Testis (tissue), 2 donors: ENCODE measurements at regions not wholly inside any gene's neighbourhood (a gene's known extent, or its start where the extent isn't known, plus 50 kb on each side); places are given as distances from the start of the nearest gene placed in this dataset.

ENCODE experiments used
- DNase-seq: peaks from one replicate; pipeline ENCODE4 v3.0.0-alpha.2; 2019
- H3K27ac ChIP-seq, 2 donors: fragments of 200-600 bp; sonication (generic); one replicate each; pipeline ENCODE4 v1.5.1; 2019
- H3K27me3 ChIP-seq: fragments of 200-600 bp; sonication (generic); one replicate; pipeline ENCODE4 v1.5.1; 2019
- H3K36me3 ChIP-seq: fragments of 200-600 bp; sonication (generic); one replicate; pipeline ENCODE4 v1.5.1; 2017; ENCODE audit warnings: low read depth; ENCODE audit errors: missing control alignments
- H3K4me1 ChIP-seq: fragments of 200-600 bp; sonication (generic); one replicate; pipeline ENCODE4 v1.5.1; 2019
- H3K4me3 ChIP-seq, 2 donors: fragments of 200-600 bp; sonication (generic); one replicate each; pipeline ENCODE4 v1.5.1; 2017 to 2019
- H3K9me3 ChIP-seq: fragments of 200-600 bp; sonication (generic); one replicate; pipeline ENCODE4 v1.5.1; 2017
- POLR2A ChIP-seq: fragments of 450-650 bp; IDR thresholded peaks from one replicate; pipeline ENCODE4 v1.6.1; 2017; ENCODE audit warnings: antibody characterized with exemption, mild to moderate bottlenecking, moderate library complexity
- WGBS, 2 donors: methylation state at CpG; one replicate each; pipeline ENCODE4 v1.1.5; 2018; 5-methylcytosine and 5-hydroxymethylcytosine counted together
- intact Hi-C: fragments of 100-400 bp; cut with DNase I; formaldehyde crosslinking; loops from one replicate; pipeline ENCODE4 v1.15.1; 2023; ENCODE audit warnings: low total_unique reads
- TF ChIP-seq, protein P1 (sequence below), 3 experiments: fragments of 450-650 bp in 2 of 3; fragments of 200-600 bp in 1 of 3; sonication (generic) in 1 of 3; IDR thresholded peaks; one replicate each; pipeline ENCODE4 v1.5.1; 2016 to 2019; ENCODE audit warnings: antibody characterized with exemption in 3 of 3, mild to moderate bottlenecking in 2 of 3, moderate library complexity in 1 of 3

DNA sequence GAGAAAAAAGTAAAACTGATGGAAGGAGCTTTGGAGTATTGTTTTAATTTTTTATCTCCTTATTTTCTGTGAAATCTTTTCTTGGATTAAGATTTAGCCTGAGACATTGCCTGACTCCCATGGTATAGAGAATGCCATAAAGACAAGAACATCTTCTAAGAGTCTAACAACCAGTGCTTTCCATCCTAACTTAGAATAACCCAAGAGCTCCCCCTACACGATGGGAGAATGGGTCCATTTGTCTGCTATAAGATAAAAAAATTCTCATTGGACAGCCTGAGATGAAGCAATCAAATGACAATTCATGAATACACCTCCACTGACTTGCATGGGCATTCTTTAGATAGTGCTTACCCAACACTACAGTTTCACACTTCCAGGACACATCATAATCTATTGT, 478.1 kb downstream of the TTLL7 start:
- Histone ChIP-seq H3K27me3 (no peaks in the 10 kb centered on the region), H3K4me1 (no peaks in the 10 kb centered on the region), H3K27ac (no peak overlapping the region), H3K4me3 (no peak overlapping the region), H3K9me3 (no peaks in the 10 kb centered on the region), H3K36me3 (no peaks in the 10 kb centered on the region)
- no peak for TF ChIP-seq POLR2A
- TF ChIP-seq, protein P1, sequence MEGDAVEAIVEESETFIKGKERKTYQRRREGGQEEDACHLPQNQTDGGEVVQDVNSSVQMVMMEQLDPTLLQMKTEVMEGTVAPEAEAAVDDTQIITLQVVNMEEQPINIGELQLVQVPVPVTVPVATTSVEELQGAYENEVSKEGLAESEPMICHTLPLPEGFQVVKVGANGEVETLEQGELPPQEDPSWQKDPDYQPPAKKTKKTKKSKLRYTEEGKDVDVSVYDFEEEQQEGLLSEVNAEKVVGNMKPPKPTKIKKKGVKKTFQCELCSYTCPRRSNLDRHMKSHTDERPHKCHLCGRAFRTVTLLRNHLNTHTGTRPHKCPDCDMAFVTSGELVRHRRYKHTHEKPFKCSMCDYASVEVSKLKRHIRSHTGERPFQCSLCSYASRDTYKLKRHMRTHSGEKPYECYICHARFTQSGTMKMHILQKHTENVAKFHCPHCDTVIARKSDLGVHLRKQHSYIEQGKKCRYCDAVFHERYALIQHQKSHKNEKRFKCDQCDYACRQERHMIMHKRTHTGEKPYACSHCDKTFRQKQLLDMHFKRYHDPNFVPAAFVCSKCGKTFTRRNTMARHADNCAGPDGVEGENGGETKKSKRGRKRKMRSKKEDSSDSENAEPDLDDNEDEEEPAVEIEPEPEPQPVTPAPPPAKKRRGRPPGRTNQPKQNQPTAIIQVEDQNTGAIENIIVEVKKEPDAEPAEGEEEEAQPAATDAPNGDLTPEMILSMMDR (IDR thresholded peaks at IDR 0.05): no peak
- WGBS, 2 donors: 39 to 50% methylated on average over 1 of the region's 1 CpG
- no peak for DNase-seq
- intact Hi-C loops: no loop called here

DNA sequence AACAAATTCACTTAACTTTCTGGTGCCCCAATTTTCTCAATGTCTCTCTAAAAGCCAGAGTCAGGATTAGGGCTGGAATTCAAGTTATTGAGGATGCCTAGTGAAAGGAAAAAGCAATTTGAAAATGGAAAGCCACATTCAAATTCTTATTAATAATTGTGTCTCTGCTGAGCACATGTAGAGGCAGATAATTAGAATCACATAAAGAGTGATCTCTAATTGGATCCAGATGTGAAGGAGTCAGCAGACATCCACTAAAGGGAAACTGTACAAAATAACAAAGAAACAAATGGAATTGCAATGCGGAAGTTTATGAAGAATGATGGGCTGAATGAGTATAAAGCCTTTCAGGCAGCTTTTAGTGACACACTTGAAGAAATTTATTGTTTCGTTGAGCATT, 482.6 kb downstream of the TTLL7 start:
- Histone ChIP-seq H3K4me1 (no peaks in the 10 kb centered on the region), H3K4me3 (no peak overlapping the region), H3K27ac (no peak overlapping the region), H3K27me3 (no peaks in the 10 kb centered on the region), H3K9me3 (no peaks in the 10 kb centered on the region), H3K36me3 (no peaks in the 10 kb centered on the region)
- TF ChIP-seq, protein P1 (IDR thresholded peaks at IDR 0.05): no peak
- no peak for TF ChIP-seq POLR2A
- 58 to 63% methylated on average over 2 of the region's 2 CpGs for WGBS, 2 donors
- intact Hi-C loops: no loop called here
- no peak for DNase-seq

DNA sequence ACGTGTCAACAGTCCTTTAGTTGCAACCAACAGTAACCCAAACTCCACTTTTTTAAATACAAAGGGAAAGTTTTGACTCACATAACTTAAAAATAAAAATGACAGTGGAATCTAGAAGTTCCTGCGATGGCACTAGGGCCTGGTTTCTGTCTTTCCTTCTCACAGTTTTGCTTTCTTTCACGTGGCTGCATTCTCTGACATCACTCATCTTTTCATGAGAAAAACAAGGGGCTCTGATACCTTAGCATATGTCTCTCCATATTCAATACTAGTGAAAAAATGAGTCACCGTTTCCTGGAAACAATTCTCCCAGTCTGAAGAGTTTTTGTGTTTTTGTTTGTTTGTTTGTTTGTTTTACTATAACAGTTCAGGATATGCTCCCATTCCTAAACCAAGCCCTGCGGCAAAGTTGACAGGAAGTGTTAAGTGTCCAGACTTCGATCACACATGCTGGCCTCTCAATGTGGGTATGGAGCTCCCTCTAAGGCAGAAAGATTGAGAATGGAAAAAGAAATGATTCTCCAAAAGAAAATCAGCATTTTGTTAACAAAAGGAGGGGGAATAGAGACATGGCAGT, 483.3 kb downstream of the TTLL7 start:
- Histone ChIP-seq H3K4me1 (no peaks in the 10 kb centered on the region), H3K4me3 (no peak overlapping the region), H3K36me3 (no peaks in the 10 kb centered on the region), H3K9me3 (no peaks in the 10 kb centered on the region), H3K27ac (no peak overlapping the region), H3K27me3 (no peaks in the 10 kb centered on the region)
- intact Hi-C loops: no loop called here
- TF ChIP-seq, protein P1 (IDR thresholded peaks at IDR 0.05): no peak
- no peak for TF ChIP-seq POLR2A
- 82 to 86% methylated on average over 6 of the region's 6 CpGs for WGBS, 2 donors
- no peak for DNase-seq

DNA sequence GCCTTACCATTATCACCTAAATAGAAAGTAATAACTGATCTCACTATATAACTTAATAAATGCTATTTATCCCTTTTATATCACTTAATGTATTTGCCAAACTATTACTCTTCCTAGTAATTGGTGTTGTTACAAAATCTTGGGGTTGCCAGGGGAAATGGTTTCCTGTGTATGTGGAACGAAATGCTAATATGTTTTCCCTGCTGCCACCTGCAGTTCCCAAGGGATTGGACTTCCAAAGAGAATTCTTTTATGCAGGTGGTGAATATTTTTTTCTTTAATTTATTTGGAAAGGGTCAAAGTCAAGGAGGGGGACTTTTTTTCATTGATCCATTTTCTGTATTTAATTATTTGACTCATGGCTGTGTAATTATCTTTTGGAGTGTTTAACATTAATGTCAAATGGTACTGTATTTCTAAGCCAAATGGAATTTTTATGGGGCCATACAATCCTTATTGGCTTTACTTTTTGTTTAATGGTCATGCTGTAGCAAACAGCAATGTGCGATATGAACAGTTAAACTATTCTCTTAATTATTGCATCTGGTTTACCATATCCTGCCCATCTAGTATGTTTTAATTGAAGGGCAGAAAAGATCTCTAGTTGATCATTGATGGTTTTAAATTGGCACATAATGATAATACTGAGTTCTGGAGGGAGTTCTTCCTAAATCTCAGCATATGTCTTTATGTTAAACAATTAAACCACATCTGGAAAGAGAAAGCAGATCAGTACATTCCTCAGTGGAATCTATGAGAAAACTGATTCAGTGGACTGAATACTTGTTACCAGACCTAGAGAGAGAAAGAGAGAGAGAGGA, 486.3 kb downstream of the TTLL7 start:
- no peaks in the 10 kb centered on the region for H3K4me1 ChIP-seq
- no peaks in the 10 kb centered on the region for H3K36me3 ChIP-seq
- no peaks in the 10 kb centered on the region for H3K27me3 ChIP-seq
- intact Hi-C loops: no loop called here
- no peak for DNase-seq
- no peaks in the 10 kb centered on the region for H3K9me3 ChIP-seq
- 73 to 87% methylated on average over 2 of the region's 2 CpGs for WGBS, 2 donors
- H3K4me3 ChIP-seq: no peak overlapping the region
- H3K27ac ChIP-seq: no peak overlapping the region
- TF ChIP-seq, protein P1 (IDR thresholded peaks at IDR 0.05): no peak
- no peak for TF ChIP-seq POLR2A
